SU-DHL-6 (cell line): ENCODE measurements at regions not wholly inside any gene's neighbourhood (a gene's known extent, or its start where the extent isn't known, plus 50 kb on each side); places are given as distances from the start of the nearest gene placed in this dataset.

Experiments used
- CTCF ChIP-seq: fragments of 200-600 bp; sonication (generic); IDR thresholded peaks from one replicate; pipeline ENCODE4 v1.5.1; 2017; ENCODE audit warnings: antibody characterized with exemption, mild to moderate bottlenecking, low read length, moderate library complexity; ENCODE audit not compliant: insufficient read depth, poor library complexity, severe bottlenecking
- EZH2phosphoT487 ChIP-seq: fragments of 200-600 bp; sonication (generic), shearing (Covaris generic); conservative IDR thresholded peaks from 2 replicates; pipeline ENCODE4 v1.6.1; 2018; ENCODE audit warnings: mild to moderate bottlenecking, antibody characterized with exemption, low read length, moderate library complexity, mixed read lengths

- no peak for TF ChIP-seq CTCF
- TF ChIP-seq EZH2phosphoT487 = no peak
These were observed 200.4 kb downstream of the SREK1 start for GRCh38 chr5:66344544-66344943.
